ENCODE measurements at regions not wholly inside any gene's neighbourhood (a gene's known extent, or its start where the extent isn't known, plus 50 kb on each side); places are given as distances from the start of the nearest gene placed in this dataset.
"Not testable (repeated sequence)": the region's sequence is repeated elsewhere in the genome, so short reads cannot be mapped to it uniquely, and the experiment has no call there.

DNA sequence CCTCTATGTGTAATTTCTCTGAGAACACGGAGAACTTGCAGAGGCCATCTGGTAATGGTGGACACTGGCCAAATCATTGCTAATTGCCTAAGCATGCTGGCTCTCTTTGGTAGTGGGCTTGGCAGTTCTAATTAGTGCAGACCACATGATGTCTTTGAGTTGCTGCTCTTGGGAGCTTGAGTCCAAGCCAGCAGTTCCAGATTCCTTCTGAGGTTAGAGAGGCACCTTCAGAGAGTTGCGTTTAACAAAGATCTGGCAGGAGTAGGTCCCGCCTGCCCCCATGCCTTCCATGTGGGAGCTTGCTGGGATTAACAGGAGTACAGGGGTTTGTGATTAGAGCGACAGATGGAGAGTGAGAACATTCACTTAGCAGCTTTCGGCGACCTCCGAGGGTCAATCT is 449.0 kb upstream of the LMCD1 start:
- WGBS (ENCODE audit: low lambda C conversion rate, missing lambda C conversion rate) = 58% methylated on average over 7 of the region's 7 CpGs
- Histone ChIP-seq H3K79me2 (no peaks in the 10 kb centered on the region), H3K27ac (no peak overlapping the region), H3K4me3 (no peak overlapping the region), H3K27me3 (peaks cover 2% of the 10 kb centered on the region), H3K4me2 (no peak overlapping the region), H3K4me1 (ENCODE audit: insufficient read depth) (no peaks in the 10 kb centered on the region), H3K9me2 (replicated peaks; ENCODE audit: insufficient read depth) (no peaks in the 10 kb centered on the region), H4K20me1 (ENCODE audit: insufficient read depth, poor library complexity, severe bottlenecking) (no peaks in the 10 kb centered on the region), H3K9me3 (ENCODE audit: low read depth) (no peaks in the 10 kb centered on the region), H3K36me3 (replicated peaks; ENCODE audit: insufficient read depth, low read depth) (no peaks in the 10 kb centered on the region), H2AFZ (no peak overlapping the region)
- TF ChIP-seq EZH2phosphoT487 (IDR thresholded peaks at IDR 0.05; ENCODE audit: low read depth, severe bottlenecking, unreplicated experiment) (no peak), CTCF (IDR thresholded peaks at IDR 0.05; ENCODE audit: poor library complexity) (no peak), EZH2 (IDR thresholded peaks at IDR 0.05; ENCODE audit: borderline replicate concordance) (no peak)
- peak; percentile 16 for DNase-seq (ENCODE audit: low spot score)

DNA sequence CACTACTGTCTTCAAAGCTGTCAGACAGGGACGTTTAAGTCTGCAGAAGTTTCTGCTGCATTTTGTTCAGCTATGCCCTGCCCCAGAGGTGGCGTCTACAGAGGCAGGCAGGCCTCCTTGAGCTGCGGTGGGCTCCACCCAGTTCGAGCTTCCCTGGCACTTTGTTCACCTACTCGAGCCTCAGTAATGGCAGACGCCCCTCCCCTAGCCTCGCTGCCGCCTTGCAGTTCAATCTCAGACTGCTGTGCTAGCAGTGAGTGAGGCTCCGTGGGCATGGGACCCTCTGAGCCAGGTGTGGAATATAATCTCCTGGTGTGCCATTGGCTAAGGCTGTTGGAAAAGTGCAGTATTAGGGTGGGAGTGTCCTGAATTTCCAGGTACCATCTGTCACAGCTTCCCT is 433.5 kb upstream of the LMCD1 start:
- not testable (repeated sequence) for H3K9me3 ChIP-seq (ENCODE audit: low read depth); H4K20me1 ChIP-seq (ENCODE audit: insufficient read depth, poor library complexity, severe bottlenecking); H3K4me3 ChIP-seq; DNase-seq (ENCODE audit: low spot score); H2AFZ ChIP-seq; H3K27ac ChIP-seq; H3K4me2 ChIP-seq; H3K36me3 ChIP-seq (replicated peaks; ENCODE audit: insufficient read depth, low read depth); H3K9me2 ChIP-seq (replicated peaks; ENCODE audit: insufficient read depth); H3K79me2 ChIP-seq; H3K27me3 ChIP-seq; H3K4me1 ChIP-seq (ENCODE audit: insufficient read depth)
- 91% methylated on average over 9 of the region's 9 CpGs for WGBS (ENCODE audit: low lambda C conversion rate, missing lambda C conversion rate)

GRCh38 chr3:8069471-8069870 is 432.2 kb upstream of the LMCD1 start:
- Histone ChIP-seq H3K9me3 (ENCODE audit: low read depth) (no peaks in the 10 kb centered on the region), H3K4me2 (peak overlapping the region; percentile 46), H3K27ac (peak overlapping the region; percentile 59), H3K79me2 (no peaks in the 10 kb centered on the region), H2AFZ (no peak overlapping the region), H3K4me3 (no peak overlapping the region), H3K27me3 (no peaks in the 10 kb centered on the region), H3K9me2 (replicated peaks; ENCODE audit: insufficient read depth) (no peaks in the 10 kb centered on the region), H4K20me1 (ENCODE audit: insufficient read depth, poor library complexity, severe bottlenecking) (no peaks in the 10 kb centered on the region), H3K4me1 (ENCODE audit: insufficient read depth) (peaks cover 8% of the 10 kb centered on the region), H3K36me3 (replicated peaks; ENCODE audit: insufficient read depth, low read depth) (no peaks in the 10 kb centered on the region)
- DNase-seq (ENCODE audit: low spot score) = peak; percentile 19
- WGBS (ENCODE audit: low lambda C conversion rate, missing lambda C conversion rate) = 39% methylated on average over 1 of the region's 1 CpG
- TF ChIP-seq EZH2phosphoT487 (IDR thresholded peaks at IDR 0.05; ENCODE audit: low read depth, severe bottlenecking, unreplicated experiment) (no peak), CTCF (IDR thresholded peaks at IDR 0.05; ENCODE audit: poor library complexity) (no peak), EZH2 (IDR thresholded peaks at IDR 0.05; ENCODE audit: borderline replicate concordance) (no peak)

- Histone ChIP-seq H3K4me1 (ENCODE audit: insufficient read depth) (peaks cover 8% of the 10 kb centered on the region), H2AFZ (no peak overlapping the region), H3K27ac (peak overlapping the region; percentile 59), H4K20me1 (ENCODE audit: insufficient read depth, poor library complexity, severe bottlenecking) (no peaks in the 10 kb centered on the region), H3K9me3 (ENCODE audit: low read depth) (no peaks in the 10 kb centered on the region), H3K4me3 (no peak overlapping the region), H3K36me3 (replicated peaks; ENCODE audit: insufficient read depth, low read depth) (no peaks in the 10 kb centered on the region), H3K9me2 (replicated peaks; ENCODE audit: insufficient read depth) (no peaks in the 10 kb centered on the region), H3K27me3 (no peaks in the 10 kb centered on the region), H3K79me2 (no peaks in the 10 kb centered on the region), H3K4me2 (peak overlapping the region; percentile 46)
- TF ChIP-seq CTCF (IDR thresholded peaks at IDR 0.05; ENCODE audit: poor library complexity) = no peak
- TF ChIP-seq EZH2phosphoT487 (IDR thresholded peaks at IDR 0.05; ENCODE audit: low read depth, severe bottlenecking, unreplicated experiment) = no peak
- TF ChIP-seq EZH2 (IDR thresholded peaks at IDR 0.05; ENCODE audit: borderline replicate concordance) = no peak
- no peak for DNase-seq (ENCODE audit: low spot score)
Observed at GRCh38 chr3:8070011-8070410, 431.6 kb upstream of the LMCD1 start.

DNA sequence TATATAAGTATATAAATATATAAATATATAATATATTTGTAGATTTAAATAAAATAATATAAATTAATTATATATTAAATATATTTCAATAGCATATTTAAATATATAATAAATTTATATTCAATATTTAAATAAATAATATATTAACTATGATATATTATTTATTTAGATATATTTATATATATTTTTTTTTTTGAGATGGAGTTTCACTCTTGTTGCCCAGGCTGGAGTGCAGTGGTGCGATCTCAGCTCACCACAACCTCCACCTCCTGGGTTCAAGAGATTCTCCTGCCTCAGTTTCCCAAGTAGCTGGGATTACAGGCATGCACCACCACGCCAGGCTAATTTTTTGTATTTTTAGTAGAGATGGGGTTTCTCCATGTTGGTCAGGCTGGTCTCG is 426.9 kb upstream of the LMCD1 start:
- WGBS (ENCODE audit: low lambda C conversion rate, missing lambda C conversion rate) = 98% methylated on average over 3 of the region's 3 CpGs
- H3K4me2 ChIP-seq; H3K9me2 ChIP-seq (replicated peaks; ENCODE audit: insufficient read depth): not testable (repeated sequence)

More for the DNA sequence above, 426.9 kb upstream of the LMCD1 start:
- H3K36me3 ChIP-seq (replicated peaks; ENCODE audit: insufficient read depth, low read depth); H3K27ac ChIP-seq; H3K4me1 ChIP-seq (ENCODE audit: insufficient read depth); H2AFZ ChIP-seq; H4K20me1 ChIP-seq (ENCODE audit: insufficient read depth, poor library complexity, severe bottlenecking); DNase-seq (ENCODE audit: low spot score); H3K9me3 ChIP-seq (ENCODE audit: low read depth); H3K4me3 ChIP-seq; H3K79me2 ChIP-seq; H3K27me3 ChIP-seq: not testable (repeated sequence)
